ENCODE measurements at regions not wholly inside any gene's neighbourhood (a gene's known extent, or its start where the extent isn't known, plus 50 kb on each side); places are given as distances from the start of the nearest gene placed in this dataset.
"Not testable (repeated sequence)": the region's sequence is repeated elsewhere in the genome, so short reads cannot be mapped to it uniquely, and the experiment has no call there.

DNA sequence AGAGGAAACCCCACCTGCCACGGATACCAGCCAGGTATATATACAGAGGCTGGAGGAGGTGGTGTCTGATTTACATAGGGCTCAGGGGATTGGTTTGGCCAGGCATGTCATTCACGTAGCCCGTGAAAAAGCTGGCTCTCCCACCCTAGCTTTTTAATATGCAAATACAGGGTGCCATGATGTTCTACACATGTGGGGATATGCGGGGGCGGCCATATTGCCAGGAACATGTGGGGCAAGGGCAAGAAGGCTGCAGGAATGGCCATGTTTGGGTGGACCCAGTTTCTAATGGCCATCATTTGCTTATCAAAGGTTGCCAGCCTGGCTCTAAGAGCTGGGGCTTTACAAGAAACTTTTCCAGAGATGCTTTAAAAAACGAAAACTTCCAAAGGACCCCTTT is 131.5 kb upstream of the KIF5B start:
- TF ChIP-seq EZH2 (IDR thresholded peaks at IDR 0.05; ENCODE audit: low read length, unreplicated experiment), result no peak
- no peak for TF ChIP-seq EZH2phosphoT487 (IDR thresholded peaks at IDR 0.05; ENCODE audit: borderline replicate concordance, low read length)
- TF ChIP-seq, protein P1, sequence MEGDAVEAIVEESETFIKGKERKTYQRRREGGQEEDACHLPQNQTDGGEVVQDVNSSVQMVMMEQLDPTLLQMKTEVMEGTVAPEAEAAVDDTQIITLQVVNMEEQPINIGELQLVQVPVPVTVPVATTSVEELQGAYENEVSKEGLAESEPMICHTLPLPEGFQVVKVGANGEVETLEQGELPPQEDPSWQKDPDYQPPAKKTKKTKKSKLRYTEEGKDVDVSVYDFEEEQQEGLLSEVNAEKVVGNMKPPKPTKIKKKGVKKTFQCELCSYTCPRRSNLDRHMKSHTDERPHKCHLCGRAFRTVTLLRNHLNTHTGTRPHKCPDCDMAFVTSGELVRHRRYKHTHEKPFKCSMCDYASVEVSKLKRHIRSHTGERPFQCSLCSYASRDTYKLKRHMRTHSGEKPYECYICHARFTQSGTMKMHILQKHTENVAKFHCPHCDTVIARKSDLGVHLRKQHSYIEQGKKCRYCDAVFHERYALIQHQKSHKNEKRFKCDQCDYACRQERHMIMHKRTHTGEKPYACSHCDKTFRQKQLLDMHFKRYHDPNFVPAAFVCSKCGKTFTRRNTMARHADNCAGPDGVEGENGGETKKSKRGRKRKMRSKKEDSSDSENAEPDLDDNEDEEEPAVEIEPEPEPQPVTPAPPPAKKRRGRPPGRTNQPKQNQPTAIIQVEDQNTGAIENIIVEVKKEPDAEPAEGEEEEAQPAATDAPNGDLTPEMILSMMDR (conservative IDR thresholded peaks at IDR 0.05; ENCODE audit: low read depth, low read length), result no peak
- Histone ChIP-seq H3K4me2 (ENCODE audit: low read length) (no peak overlapping the region), H3K9ac (ENCODE audit: low read length) (no peak overlapping the region), H3K79me2 (ENCODE audit: low read length) (no peaks in the 10 kb centered on the region), H3K9me2 (replicated peaks; ENCODE audit: low read length) (no peaks in the 10 kb centered on the region), H3K9me3 (ENCODE audit: low read length) (no peaks in the 10 kb centered on the region), H3K27ac (ENCODE audit: low read length) (no peak overlapping the region), H3K4me3 (ENCODE audit: low read length) (no peak overlapping the region), H2AFZ (ENCODE audit: low read length) (no peak overlapping the region), H4K20me1 (ENCODE audit: low read length) (no peaks in the 10 kb centered on the region), H3K36me3 (ENCODE audit: low read depth, low read length) (no peaks in the 10 kb centered on the region), H3K27me3 (ENCODE audit: low read length) (no peaks in the 10 kb centered on the region), H3K4me1 (ENCODE audit: insufficient read depth, low read length) (no peaks in the 10 kb centered on the region), H3F3A (ENCODE audit: low read length, unreplicated experiment) (no peaks in the 10 kb centered on the region)
- DNase-seq (no peak), ATAC-seq (no peak)
- no TSS peak for BruUV-seq (replicated peaks)
- ChIA-PET CTCF (no interaction called here), POLR2A (ENCODE audit: unreplicated experiment) (no interaction called here)
- intact Hi-C loops (cut with micrococcal nuclease), result no loop called here

DNA sequence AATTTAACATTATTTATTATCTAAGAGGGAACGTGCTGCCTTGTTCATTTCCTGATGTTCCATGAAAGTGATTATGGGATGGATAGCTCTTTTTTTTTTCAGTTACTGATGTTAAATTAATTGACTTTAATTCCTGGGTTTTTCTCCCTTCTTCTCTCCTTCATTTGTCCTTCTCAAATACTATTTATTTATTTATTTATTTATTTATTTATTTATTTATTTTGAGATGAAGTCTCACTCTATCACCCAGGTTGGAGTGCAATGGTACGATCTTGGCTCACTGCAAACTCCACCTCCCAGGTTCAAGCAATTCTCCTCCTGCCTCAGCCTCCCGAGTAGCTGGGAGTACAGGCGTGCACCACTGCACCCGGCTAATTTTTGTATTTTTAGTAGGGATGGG is 127.4 kb upstream of the KIF5B start:
- BruUV-seq (replicated peaks); H3K4me3 ChIP-seq (ENCODE audit: low read length); CTCF ChIA-PET; intact Hi-C loops (cut with micrococcal nuclease); H3K27me3 ChIP-seq (ENCODE audit: low read length); H3K9me2 ChIP-seq (replicated peaks; ENCODE audit: low read length); H3K4me1 ChIP-seq (ENCODE audit: insufficient read depth, low read length); H3K9ac ChIP-seq (ENCODE audit: low read length); H3K79me2 ChIP-seq (ENCODE audit: low read length); H3K4me2 ChIP-seq (ENCODE audit: low read length); H3K36me3 ChIP-seq (ENCODE audit: low read depth, low read length); H4K20me1 ChIP-seq (ENCODE audit: low read length); ATAC-seq; H3F3A ChIP-seq (ENCODE audit: low read length, unreplicated experiment); POLR2A ChIA-PET (ENCODE audit: unreplicated experiment); H3K9me3 ChIP-seq (ENCODE audit: low read length); DNase-seq; H3K27ac ChIP-seq (ENCODE audit: low read length); H2AFZ ChIP-seq (ENCODE audit: low read length): not testable (repeated sequence)

DNA sequence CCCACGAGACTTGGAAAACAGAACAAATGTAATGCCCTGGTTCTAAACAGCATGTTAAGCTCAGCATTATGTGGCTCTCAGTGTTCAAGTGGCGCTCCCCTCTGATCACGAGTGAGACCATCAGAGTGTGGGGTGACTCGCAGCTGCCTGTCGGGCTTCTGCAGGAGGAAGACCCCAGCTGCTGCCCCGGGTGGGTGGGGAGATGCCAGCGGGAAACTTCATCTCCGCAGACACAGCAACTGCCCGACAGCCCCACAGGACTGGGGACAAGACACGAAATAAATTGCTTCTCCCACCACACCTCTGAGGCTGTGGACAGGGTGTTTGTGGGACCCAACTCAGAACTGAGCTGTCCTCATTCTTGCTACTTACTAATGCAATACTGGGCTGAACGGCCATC is 126.3 kb upstream of the KIF5B start:
- Histone ChIP-seq H2AFZ (ENCODE audit: low read length) (no peak overlapping the region), H3K4me3 (ENCODE audit: low read length) (no peak overlapping the region), H3K36me3 (ENCODE audit: low read depth, low read length) (no peaks in the 10 kb centered on the region), H3K27me3 (ENCODE audit: low read length) (no peaks in the 10 kb centered on the region), H3K9me3 (ENCODE audit: low read length) (no peaks in the 10 kb centered on the region), H3K4me2 (ENCODE audit: low read length) (no peak overlapping the region), H4K20me1 (ENCODE audit: low read length) (no peaks in the 10 kb centered on the region), H3K9me2 (replicated peaks; ENCODE audit: low read length) (no peaks in the 10 kb centered on the region), H3K79me2 (ENCODE audit: low read length) (no peaks in the 10 kb centered on the region), H3F3A (ENCODE audit: low read length, unreplicated experiment) (no peaks in the 10 kb centered on the region), H3K4me1 (ENCODE audit: insufficient read depth, low read length) (no peaks in the 10 kb centered on the region), H3K27ac (ENCODE audit: low read length) (no peak overlapping the region), H3K9ac (ENCODE audit: low read length) (no peak overlapping the region)
- CTCF ChIA-PET, result no interaction called here
- BruUV-seq (replicated peaks), result no TSS peak
- TF ChIP-seq, protein P1 (conservative IDR thresholded peaks at IDR 0.05; ENCODE audit: low read depth, low read length), result no peak
- TF ChIP-seq EZH2 (IDR thresholded peaks at IDR 0.05; ENCODE audit: low read length, unreplicated experiment) (no peak), EZH2phosphoT487 (IDR thresholded peaks at IDR 0.05; ENCODE audit: borderline replicate concordance, low read length) (no peak)
- DNase-seq (no peak), ATAC-seq (no peak)
- POLR2A ChIA-PET (ENCODE audit: unreplicated experiment), result no interaction called here
- intact Hi-C loops (cut with micrococcal nuclease), result no loop called here
